Psoas muscle (tissue), 7 donors: ENCODE measurements at regions not wholly inside any gene's neighbourhood (a gene's known extent, or its start where the extent isn't known, plus 50 kb on each side); places are given as distances from the start of the nearest gene placed in this dataset.

Experiments
- ATAC-seq, 4 donors: fragments of 200-7000 bp; cut with Tn5 transposase; one replicate each; pipeline ENCODE4 v1.9.1; 2020; ENCODE audit warnings: moderate library complexity in 3 of 4, mild to moderate bottlenecking in 2 of 4
- DNase-seq, 2 donors: peaks; one replicate each; pipeline ENCODE4 v3.0.0-alpha.2; 2020
- H3K27ac ChIP-seq: fragments of 200-600 bp; one replicate; pipeline ENCODE4 v1.8.0; 2022
- H3K27me3 ChIP-seq, 3 donors: fragments of 200-600 bp in 1 of 3; one replicate each; pipeline versions ENCODE4 v1.6.1 to v1.8.0; 2013 to 2022; ENCODE audit warnings: low read length in 2 of 3, mild to moderate bottlenecking in 2 of 3, moderate library complexity in 1 of 3; ENCODE audit not compliant: insufficient read depth in 3 of 3
- H3K36me3 ChIP-seq, 2 donors: fragments of 200-600 bp in 1 of 2; one replicate each; pipeline versions ENCODE4 v1.6.1 to v1.8.0; 2013 to 2022; ENCODE audit warnings: low read depth in 1 of 2, mild to moderate bottlenecking in 1 of 2, moderate library complexity in 1 of 2; ENCODE audit not compliant: insufficient read depth in 1 of 2
- H3K4me1 ChIP-seq: fragments of 200-600 bp; one replicate; pipeline ENCODE4 v1.8.0; 2022
- H3K4me3 ChIP-seq: fragments of 200-600 bp; one replicate; pipeline ENCODE4 v1.8.0; 2022; ENCODE audit warnings: mild to moderate bottlenecking
- H3K9me3 ChIP-seq: fragments of 200-600 bp; one replicate; pipeline ENCODE4 v1.8.0; 2022
- CTCF ChIP-seq: fragments of 200-600 bp; IDR thresholded peaks from one replicate; pipeline ENCODE4 v1.8.0; 2022; ENCODE audit warnings: antibody characterized with exemption
- WGBS, 3 donors: extraction: QIAGEN DNeasy Blood & Tissue Kit; methylation state at CpG; one replicate each; pipeline versions ENCODE4 v1.1.6 to v1.1.7; 2013; 5-methylcytosine and 5-hydroxymethylcytosine counted together
- intact Hi-C, 2 donors: fragments of 100-400 bp; cut with DNase I; formaldehyde crosslinking; loops; one replicate each; pipeline versions ENCODE4 v1.11.0 to v1.14.2; 2022
- donor health status: healthy with polysubstance abuse.
- donor health status: DM: no; HTN: no; CAD: no; lungs with moderate emphysema.
- donor health status: Bipolar disorder and iron deficiency.
- donor health status: healthy.
- donor health status: DM: yes; HTN: yes; CAD: no.
- donor health status: DM: no; HTN: no; CAD: no.
- donor health status: DM: yes; HTN: yes; CAD: no.

GRCh38 chr6:56695702-56696101 is 53.0 kb upstream of the DST start:
- intact Hi-C loops = loop anchor here (2.0 to 5.0 kb wide), 2 partner anchors 53 to 57 kb away; partner anchors contain the start of gene DST (in 1 of the 2)
- Histone ChIP-seq H3K4me3 (no peak overlapping the region), H3K9me3 (no peaks in the 10 kb centered on the region), H3K36me3 (peaks cover 0 to 5% of the 10 kb centered on the region in 2 donors), H3K27ac (peak overlapping the region; percentile 91), H3K4me1 (peaks cover 32% of the 10 kb centered on the region), H3K27me3 (no peaks in the 10 kb centered on the region)
- ATAC-seq (no peak), DNase-seq (no peak)
- no peak for TF ChIP-seq CTCF

- intact Hi-C loops = loop anchor here (5.0 kb wide), 1 partner anchor 37 kb away; no protein-coding TSS in a partner anchor
- ATAC-seq (no peak), DNase-seq (no peak)
- H3K27ac ChIP-seq = peak overlapping the region; percentile 91
- no peak for TF ChIP-seq CTCF
- H3K4me1 ChIP-seq = peaks cover 39% of the 10 kb centered on the region
- no peaks in the 10 kb centered on the region for H3K27me3 ChIP-seq
- H3K9me3 ChIP-seq = no peaks in the 10 kb centered on the region
- peaks cover 0 to 5% of the 10 kb centered on the region in 2 donors for H3K36me3 ChIP-seq
- H3K4me3 ChIP-seq = no peak overlapping the region
Observed at GRCh38 chr6:56694002-56694401, 51.3 kb upstream of the DST start.

- H3K36me3 ChIP-seq = peaks cover 0 to 5% of the 10 kb centered on the region in 2 donors
- H3K9me3 ChIP-seq = no peaks in the 10 kb centered on the region
- peak; percentile 90 to 95 for DNase-seq
- 18 to 25% (median 19%) methylated on average over 5 of the region's 5 CpGs for WGBS, 3 donors
- peak overlapping the region; percentile 91 for H3K27ac ChIP-seq
- no peak for TF ChIP-seq CTCF
- intact Hi-C loops = loop anchor here (5.0 kb wide), 1 partner anchor 36 kb away; no protein-coding TSS in a partner anchor
- H3K27me3 ChIP-seq = no peaks in the 10 kb centered on the region
- H3K4me1 ChIP-seq = peaks cover 40% of the 10 kb centered on the region
- peak; percentile 80 to 91 (median 88) for ATAC-seq
- peak overlapping the region; percentile 63 for H3K4me3 ChIP-seq
Observed at GRCh38 chr6:56693246-56693607, 50.5 kb upstream of the DST start.

- peak; percentile 17 to 62 (median 46) for ATAC-seq
- Histone ChIP-seq H3K4me3 (peak overlapping the region; percentile 63), H3K36me3 (peaks cover 0 to 5% of the 10 kb centered on the region in 2 donors), H3K4me1 (peaks cover 40% of the 10 kb centered on the region), H3K27me3 (no peaks in the 10 kb centered on the region), H3K9me3 (no peaks in the 10 kb centered on the region), H3K27ac (peak overlapping the region; percentile 91)
- TF ChIP-seq CTCF = no peak
- intact Hi-C loops = loop anchor here (5.0 kb wide), 1 partner anchor 35 kb away; no protein-coding TSS in a partner anchor
- WGBS, 3 donors = 19 to 30% (median 19%) methylated on average over 8 of the region's 8 CpGs
- no peak for DNase-seq
Observed at GRCh38 chr6:56692523-56693245, 50.0 kb upstream of the DST start.
